ENCODE measurements at regions not wholly inside any gene's neighbourhood (a gene's known extent, or its start where the extent isn't known, plus 50 kb on each side); places are given as distances from the start of the nearest gene placed in this dataset.
"Not testable (repeated sequence)": the region's sequence is repeated elsewhere in the genome, so short reads cannot be mapped to it uniquely, and the experiment has no call there.

DNA sequence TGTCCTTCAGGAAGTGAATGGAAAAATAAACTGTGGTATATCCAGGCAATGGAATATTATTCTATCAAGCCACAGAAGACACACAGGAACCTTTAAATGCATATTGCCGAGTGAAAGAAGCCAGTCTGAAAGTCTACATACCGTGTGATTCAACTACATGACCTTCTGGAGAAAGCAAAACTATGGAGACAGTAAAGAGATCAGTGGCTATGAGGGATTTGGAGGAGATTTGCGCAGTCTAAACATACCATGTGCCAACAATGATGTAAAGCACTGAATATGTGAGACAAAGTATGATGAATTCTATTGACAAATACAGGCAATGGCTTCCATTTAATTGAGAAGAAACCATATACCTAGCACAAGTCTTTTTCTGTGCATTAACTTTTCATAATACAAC lies 518.3 kb upstream of the ZNF337 start:
- no peak for DNase-seq

DNA sequence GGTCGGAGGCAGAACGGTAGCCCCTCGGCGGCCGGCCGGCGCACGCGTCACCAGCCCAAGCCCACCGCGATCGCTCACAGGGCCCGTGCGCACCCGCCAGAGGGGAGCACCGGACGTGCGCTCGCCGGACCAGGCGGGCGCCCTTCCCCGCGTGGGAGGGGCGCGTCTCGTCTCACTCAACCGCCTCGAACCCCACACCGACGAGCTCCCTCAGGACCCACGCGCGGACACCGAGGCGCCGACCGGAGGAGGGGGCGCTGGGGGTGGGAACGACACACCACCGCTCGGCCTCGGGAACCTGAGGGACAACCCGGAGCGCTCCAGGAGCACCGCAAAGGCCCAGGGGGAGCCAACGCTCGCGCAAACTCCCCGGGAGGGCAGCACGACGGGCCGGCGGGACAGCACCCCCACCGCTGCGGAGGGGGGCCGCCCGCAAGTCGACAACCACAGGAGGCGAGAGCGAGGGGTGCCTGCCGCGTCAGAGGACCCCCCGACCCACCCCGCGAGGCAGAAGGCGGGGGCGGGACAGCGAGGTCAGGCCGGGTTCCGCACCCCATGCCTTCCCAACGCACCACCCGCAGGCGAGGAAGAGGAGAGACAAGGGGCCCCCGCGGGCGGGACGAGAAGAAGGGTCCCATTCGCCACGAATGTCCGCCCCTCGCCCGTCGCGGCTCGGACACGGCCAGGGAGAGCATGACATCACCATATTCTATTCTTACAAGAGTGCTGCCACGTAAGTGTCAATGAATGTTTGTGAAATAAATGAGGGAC lies 512.7 kb upstream of the ZNF337 start:
- DNase-seq: peak; percentile 28

DNA sequence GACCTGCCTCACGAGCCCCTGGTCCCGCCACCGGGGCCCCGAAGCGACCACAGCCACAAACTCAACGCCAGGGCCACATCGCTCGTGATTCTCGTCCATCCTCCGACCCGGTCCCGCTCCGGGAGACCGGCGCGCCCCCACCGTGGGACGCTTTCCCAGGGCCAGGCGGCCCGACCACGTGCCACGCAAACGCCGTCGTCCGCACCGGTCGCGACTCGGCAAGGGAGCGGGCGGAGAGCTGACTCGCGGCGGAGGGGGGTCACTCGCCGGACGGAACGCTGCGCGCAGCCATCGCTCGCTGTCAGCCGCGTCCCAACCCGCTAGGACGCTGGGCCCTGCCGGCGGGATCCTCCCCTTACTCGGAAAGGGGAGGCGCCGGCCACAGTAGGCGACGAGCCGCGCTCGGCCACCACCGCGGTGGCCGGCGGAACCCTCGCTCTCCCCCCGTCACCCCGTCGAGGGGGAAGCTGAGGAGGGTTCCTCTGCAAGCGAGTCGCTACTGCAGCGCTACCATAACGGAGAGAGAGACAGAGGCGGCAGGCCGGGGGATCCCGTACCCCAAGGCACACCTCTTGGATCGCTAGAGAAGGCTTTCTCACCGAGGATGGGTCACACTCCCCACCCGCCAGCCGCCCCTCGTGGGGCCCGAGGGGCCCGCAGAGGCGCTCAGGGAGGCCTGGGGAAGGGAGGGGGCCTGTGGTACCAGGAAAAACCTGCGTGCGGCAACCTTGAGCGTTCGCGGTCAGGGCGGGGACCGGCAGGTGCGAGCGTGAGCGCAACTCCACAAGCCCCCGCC lies 511.8 kb upstream of the ZNF337 start:
- peak; percentile 73 for DNase-seq

DNA sequence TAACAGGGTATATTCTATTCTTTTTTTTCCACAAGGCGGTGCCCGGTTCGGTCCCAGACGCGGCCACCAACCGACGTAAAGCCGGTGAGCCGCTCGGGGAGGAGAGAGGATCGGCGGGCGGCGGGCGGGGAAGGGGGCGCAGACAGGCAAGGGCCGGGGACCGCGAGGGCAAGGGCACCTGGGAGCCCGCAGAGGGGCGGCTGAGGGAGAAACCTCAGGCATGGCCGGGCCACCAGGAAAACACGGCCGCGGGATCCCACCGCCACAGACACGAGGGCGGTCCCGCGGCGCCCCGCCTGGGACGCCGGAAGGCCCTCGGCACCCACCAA lies 511.3 kb upstream of the ZNF337 start:
- DNase-seq: peak; percentile 46

DNA sequence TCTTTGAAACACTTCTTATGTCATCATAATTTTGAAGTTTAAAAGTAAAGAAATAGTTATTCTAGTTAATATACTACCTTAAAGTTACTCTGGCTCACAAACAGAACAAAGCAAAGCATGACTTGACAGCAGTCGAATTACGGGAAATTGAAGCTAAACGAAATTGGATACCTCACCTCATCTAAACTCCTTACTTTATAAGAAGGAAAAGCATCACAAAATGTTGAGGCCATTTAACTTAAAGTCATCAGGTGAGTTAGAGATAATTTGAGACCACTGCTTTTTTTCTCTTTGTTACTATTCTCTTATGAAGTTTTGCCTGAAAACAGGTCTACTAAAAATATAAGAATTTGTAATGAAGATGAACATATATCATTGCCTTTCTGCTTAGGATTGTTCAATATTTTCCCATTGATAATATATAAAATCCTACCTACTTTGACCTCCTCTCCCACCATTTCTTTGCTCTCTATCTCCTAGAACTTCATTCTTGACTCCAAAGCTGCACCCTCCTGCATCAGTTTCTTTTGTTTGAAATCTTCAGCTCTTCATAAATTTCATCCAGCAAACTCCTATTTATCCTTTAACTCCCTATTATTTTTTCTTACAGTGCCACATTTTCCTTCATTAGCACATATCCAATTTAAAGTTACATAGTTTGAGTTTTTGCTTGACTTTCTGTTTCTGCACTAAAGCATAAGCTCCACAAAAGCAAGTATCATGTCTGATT lies 510.7 kb upstream of the ZNF337 start:
- no peak for DNase-seq

DNA sequence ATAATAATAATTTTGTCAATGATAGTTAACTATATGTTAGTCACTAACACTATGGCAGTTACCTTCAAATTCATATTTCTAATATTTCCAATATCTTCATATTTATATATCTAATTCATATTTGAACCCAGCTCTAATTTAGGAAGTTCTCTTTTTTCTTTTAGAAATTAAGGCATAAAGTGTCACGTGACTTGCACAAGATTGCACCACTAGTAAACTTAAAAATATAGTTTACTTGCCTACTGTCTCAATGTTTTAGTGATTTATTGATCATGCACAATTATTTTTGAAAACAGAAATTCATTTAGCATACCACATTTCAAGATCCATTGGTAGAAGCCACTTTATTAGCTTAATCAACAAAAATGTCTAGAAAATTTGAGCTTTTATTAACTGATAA lies 508.7 kb upstream of the ZNF337 start:
- DNase-seq: no peak

DNA sequence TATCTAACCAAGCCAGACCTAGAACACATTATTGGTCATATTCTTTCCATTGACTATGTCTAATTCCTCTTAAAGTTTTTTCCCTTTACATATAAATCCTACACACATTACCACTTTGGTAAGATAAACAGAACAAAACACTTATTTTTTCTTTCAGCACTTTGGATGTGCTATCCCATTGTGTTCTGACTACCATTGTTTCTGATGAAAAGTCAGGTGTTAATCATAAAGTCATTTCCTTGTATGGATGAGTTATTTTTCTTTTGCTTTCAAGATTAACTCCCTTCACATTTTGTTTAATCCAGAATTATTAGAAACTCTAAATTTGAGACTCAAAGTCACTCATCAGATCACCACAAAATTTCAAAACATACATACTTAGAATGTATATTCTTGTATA lies 504.4 kb upstream of the ZNF337 start:
- DNase-seq: not testable (repeated sequence)

DNA sequence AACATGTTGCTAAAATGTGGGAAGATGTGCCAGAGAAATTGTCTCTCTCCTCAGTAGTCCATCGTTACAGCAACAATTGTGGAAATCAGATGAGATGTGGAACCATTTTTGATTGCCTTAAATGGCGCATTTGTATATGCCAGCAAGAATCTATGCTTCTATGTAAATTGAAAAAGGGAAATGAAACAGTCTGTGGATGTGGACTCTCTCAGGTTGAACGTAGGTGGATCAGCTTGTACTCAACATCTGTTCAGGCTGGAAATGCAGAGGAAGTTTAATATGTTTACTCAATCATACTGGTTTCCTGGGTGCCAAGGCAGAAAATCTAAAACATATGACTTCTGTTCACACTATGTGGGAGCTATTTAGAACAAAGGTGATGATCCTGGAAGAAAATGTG lies 490.7 kb upstream of the ZNF337 start:
- DNase-seq: not testable (repeated sequence)

DNA sequence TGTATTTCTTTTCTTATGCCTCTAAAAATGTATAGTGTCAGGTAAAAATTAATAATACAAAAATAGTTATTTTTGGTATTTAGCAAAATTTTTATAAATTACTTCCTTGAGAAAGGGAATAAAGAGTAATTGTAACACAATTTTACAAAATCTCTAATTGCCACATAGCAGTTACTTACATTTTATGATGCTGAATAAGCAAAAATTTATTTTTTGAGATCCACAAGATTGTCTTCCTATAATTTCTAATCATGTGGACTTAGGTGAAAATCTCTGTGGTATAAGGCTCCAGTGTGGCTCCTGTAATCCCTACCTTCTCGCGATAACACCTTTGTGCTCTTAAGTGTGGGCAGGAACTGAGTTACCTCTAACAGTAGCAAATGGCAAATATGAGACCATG lies 487.1 kb upstream of the ZNF337 start:
- not testable (repeated sequence) for DNase-seq

DNA sequence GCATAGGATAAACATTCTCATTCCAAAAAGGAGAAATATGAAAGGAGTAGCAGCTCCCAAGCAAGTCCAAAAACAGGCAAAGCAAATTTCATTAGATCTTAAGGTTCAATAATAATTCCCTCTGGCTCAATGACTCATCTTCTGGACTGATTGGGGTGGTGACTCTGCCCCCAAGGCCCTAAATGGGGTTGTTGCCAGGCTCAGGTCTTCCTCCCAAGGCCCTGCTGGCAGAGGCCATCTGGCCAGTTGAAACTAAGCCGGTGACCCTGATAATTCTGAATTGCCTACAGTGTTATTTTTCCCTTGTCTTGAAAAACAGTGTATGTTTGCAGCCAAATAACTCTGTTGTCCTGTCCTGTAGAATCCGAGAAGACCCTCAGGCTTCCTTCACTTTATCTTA lies 484.7 kb upstream of the ZNF337 start:
- not testable (repeated sequence) for DNase-seq

DNA sequence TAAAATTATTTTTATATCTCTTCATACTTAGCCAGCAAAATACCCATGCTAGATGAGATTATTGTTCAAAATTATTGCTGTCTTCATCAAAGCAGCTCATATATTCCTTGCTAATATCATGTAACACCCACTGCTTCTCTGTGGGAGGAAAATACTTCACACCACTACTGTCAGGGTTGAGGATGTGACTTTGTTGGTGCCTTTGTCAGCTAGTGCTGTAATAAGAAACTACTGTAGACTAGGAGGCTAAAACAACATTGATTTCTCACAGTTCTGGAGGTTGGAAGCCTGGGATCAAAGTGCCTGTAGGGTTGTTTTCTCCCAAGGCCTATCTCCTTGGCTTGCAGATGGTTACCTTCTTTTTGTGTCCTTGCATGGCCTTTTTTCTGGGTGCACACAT lies 475.2 kb upstream of the ZNF337 start:
- DNase-seq: not testable (repeated sequence)

DNA sequence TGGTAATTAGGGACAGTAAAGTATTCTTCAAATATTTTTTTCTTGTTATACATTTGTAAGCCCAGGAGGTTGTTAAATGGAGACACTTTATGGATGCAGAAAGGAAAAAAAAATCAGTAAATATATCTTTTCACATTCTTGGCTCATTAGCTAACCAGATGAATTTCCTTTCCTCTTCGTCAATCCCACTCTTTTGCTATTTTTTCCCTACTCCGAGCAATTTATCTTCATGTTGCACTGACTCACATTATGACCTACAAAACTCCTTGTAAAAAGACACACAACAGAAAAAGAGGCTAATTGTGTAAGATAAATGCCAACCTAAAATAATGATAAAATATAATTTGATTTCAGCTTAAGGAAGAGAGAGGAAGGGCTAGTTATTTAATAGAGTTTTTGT lies 472.9 kb upstream of the ZNF337 start:
- no peak for DNase-seq

DNA sequence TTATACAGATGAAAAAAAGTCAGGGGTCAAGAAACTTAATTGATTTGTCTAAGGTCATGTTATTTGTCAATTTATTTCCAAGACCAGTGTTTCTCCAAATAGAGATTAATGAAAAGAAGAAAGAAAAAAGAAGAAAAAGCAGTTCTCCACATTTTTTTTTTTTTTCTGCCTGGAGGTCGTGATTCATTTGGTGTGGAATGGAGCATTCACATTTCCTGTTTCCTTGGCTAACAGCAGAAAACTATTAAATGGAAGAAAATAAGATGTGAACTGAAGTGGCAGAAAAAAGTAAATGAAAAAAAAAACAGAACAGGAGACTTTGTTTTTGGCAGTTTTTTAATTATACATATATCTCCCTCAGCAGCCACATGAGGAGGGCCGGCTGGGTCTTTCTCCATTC lies 470.8 kb upstream of the ZNF337 start:
- no peak for DNase-seq

DNA sequence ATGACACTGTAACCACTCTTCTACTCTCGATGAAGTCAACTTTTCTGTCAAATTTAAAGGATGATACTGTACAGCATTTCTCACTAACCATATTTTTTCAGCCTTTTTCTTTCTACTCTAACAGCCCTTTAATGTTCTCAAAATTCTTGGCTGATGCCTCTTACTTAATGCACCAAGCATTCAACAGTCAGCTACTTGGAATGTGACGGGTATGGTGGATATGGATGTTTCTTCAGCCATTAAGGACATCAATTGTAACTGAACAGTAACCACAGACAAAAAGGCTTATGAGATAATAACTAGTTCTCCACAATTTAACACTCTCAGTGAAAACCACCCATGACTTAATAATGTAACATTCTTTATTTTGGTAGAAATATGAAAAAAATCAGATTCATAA lies 467.2 kb upstream of the ZNF337 start:
- DNase-seq: no peak

DNA sequence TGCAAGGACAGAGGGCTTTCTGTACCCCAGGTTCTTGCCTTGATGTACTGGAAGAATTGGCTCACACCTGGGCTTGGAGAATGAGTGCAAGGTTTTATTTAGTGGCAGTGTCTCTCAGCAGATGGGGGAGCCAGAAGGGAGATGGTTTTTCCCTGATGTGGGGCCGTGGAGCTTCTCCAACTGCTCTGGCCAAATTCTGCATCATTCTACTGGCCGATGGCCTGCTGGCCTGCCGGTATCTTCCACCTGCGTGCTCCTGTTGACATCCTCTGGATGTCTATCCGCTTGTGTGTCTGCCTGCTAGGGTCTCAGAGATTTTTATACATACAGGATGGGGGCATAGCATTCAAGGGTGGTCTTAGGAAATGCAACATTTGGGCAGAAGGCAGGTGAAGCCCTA lies 466.5 kb upstream of the ZNF337 start:
- DNase-seq: not testable (repeated sequence)

DNA sequence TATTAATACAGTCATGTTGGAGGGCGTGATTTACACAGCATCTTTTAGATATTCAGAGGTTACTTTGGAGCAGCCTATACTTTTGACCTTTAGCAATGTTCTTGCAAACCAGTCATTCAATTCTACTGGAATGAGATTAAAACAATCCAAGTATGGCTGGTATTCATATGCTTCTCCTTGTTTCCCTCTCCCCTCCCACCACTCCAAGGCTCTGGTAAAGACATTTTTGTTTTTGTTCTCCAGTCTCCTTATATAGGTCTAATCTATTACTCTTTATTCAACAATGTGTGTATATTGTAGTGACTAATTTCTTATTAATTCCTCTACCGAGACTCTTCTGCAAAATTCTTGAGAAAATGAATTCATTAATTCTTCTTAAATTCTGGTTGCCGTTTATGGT lies 465.1 kb upstream of the ZNF337 start:
- DNase-seq: not testable (repeated sequence)

DNA sequence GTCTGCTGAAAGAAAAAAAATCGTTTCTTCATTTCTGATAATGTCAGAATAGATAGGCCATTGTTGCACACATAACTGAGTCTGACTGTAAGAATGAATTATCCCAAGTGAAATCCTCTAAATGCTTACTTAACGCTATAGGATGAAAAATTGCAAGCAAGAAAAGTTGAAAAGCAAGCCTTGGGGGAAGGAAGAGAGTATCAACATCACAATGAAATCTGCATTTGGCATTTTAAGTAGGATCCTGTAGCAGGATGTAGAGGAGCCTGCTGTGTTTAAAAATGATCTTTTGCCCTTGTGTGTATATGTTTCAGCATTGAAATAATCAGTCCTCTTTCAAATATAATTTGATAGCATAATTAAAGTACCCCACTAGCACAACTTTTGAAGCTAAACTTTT lies 464.3 kb upstream of the ZNF337 start:
- not testable (repeated sequence) for DNase-seq

DNA sequence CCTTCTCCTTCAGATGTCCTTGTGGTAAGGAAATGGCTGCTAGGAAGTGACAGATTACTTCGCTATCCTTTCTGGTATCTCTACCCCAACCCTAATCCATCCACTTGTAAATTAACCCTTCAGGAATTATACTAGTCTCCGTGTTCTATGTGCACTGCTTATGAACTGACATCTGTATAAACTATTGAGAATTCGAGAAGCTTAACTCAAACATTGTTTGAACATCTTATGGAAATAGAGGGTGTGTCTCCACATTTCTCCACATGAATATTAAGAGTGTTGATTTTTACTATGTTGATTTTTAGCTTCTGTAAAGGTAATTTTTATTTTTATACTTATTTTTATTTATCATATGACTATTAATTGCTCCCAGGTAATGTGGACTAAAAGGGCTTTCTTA lies 457.6 kb upstream of the ZNF337 start:
- DNase-seq: no peak

DNA sequence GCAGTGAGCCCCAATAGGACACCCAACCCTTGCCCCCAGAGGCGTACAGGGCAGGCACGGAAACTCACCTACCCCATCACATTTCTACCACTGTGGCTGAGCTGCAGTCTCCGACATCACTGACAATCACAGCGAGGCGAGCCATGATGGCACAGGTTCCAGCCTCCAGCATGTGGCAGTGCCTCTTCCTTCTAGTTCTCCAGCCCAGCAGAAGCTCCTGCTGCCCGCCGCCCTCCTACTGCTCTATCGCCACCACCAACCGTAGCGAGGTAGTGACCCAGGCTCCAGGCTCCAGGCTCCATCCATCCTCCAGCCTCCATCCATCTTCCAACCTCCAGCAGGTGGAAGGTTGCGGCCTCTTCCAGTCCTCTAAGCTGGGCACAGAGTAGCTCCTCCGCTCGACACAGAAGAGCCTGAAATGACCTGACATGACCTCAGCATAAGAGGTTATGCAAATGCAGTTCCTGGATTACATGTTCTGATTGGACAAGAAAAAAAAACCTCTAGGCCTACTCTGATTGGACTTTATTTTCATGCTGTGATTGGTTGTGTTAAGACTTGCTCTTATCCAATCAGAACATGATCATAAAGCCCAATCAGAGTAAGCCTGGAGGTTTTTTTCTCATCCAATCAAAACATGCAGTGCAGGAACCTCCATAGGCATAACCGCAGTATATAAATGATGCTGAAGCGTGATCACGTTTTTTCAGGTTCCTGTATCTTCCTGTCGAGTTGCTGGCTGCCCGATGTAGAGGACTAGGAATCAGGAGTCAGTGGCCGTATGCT lies 438.9 kb upstream of the ZNF337 start:
- DNase-seq: no peak

DNA sequence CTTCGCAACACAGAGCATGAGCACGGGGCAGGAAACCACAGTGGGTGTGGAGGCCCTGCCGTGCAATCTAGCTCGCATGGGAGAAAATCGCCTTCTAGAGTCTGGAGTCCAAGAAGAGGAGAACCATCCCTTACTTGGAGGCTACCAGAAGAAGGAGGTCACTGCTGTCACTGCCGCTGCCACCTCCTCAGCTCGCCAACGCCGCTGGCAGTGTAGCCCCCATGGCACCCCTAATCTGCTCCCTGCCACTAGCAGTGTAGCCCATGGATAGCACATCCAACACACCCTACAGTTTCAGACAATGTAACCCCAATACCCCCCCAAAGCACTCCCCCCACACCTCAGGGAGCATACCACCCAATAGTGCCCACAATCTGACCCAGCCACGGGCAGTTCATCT lies 438.0 kb upstream of the ZNF337 start:
- no peak for DNase-seq

DNA sequence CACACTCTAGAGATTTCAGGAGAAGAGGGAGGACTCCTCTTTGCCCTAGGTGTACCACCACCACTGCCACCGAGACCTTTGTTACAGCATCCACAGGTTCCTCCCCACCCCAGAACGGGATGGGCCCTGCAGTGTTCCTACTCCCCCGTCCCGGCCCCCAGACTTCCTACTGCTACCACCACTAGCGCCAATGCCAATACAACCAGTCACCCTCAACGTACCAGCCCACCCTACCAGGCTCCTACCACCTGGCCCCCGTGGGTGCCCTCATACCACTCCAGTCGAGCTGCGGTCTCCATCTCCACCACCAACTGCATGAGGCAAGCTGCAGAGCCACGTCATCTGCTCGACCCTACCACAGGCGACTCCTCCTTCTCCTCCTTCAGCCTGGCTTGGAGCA lies 437.1 kb upstream of the ZNF337 start:
- DNase-seq: not testable (repeated sequence)

DNA sequence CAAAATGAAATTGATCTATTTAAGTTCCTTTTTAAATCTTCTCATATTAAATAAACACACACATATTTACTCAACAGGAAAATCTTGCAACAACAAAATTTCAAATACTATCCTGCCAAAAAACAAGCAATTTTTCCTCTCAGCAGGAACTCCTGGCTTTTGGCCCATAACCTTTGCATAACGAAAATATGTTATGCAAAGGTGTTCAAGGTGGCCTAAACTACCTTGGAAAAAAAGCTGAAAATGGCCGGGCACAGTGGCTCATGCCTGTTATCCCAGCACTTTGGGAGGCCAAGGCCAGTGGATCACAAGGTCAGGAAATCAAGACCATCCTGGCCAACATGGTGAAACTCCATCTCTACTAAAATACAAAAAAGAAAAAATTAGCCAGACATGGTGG lies 424.3 kb upstream of the ZNF337 start:
- not testable (repeated sequence) for DNase-seq

DNA sequence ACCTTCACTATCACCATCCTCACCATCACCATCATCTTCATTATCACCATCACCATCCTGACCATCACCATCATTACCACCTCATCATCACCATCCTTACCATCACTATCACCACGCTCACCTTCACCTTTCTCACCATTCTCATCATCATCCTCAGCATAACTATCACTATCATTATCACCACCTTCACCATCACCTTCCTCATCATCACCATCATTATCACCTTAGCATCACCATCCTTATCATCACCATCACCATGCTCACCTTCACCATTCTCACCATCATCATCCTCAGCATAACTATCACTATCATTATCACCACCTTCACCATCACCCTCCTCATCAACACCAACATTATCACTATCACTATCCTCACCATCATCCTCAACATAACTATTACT lies 397.8 kb upstream of the ZNF337 start:
- DNase-seq: not testable (repeated sequence)

Measured in activated naive CD4-positive, alpha-beta T cell treated with anti-CD3 and anti-CD28 coated beads, Interleukin-2, amount 50 U/mL, for 16 hours (primary cell).